22Rv1 (cell line): ENCODE measurements at regions not wholly inside any gene's neighbourhood (a gene's known extent, or its start where the extent isn't known, plus 50 kb on each side); places are given as distances from the start of the nearest gene placed in this dataset.

Experiments used
- ZFX ChIP-seq: fragments of 450-650 bp; IDR thresholded peaks from 2 replicates; pipeline ENCODE4 v1.6.1; 2017; ENCODE audit warnings: antibody characterized with exemption, borderline replicate concordance
- TF ChIP-seq, protein P1 (sequence below): fragments of 450-650 bp; IDR thresholded peaks from 2 replicates; pipeline ENCODE4 v1.5.1; 2017; ENCODE audit warnings: mild to moderate bottlenecking

DNA sequence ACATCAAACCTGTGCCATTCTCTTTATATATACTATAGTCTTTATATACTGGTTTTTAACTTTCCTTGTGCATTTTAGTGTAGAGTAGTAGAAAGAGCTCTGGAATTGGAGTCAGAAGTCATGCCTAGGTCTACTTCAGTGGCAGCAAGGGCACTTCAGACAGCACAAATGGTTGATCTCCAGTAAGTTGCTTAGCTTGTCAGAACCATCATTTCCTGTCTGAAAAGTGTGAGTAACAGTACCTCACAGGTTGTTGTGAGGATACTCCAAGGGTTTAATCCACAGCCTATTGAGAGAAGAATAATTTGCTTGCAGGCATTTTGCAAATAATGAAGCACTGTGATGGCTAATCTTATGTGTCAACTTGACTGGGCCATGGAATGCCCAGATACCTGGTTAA is 95.8 kb upstream of the NR4A3 start:
- TF ChIP-seq, protein P1, sequence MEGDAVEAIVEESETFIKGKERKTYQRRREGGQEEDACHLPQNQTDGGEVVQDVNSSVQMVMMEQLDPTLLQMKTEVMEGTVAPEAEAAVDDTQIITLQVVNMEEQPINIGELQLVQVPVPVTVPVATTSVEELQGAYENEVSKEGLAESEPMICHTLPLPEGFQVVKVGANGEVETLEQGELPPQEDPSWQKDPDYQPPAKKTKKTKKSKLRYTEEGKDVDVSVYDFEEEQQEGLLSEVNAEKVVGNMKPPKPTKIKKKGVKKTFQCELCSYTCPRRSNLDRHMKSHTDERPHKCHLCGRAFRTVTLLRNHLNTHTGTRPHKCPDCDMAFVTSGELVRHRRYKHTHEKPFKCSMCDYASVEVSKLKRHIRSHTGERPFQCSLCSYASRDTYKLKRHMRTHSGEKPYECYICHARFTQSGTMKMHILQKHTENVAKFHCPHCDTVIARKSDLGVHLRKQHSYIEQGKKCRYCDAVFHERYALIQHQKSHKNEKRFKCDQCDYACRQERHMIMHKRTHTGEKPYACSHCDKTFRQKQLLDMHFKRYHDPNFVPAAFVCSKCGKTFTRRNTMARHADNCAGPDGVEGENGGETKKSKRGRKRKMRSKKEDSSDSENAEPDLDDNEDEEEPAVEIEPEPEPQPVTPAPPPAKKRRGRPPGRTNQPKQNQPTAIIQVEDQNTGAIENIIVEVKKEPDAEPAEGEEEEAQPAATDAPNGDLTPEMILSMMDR, result no peak
- no peak for TF ChIP-seq ZFX
